ENCODE measurements at regions not wholly inside any gene's neighbourhood (a gene's known extent, or its start where the extent isn't known, plus 50 kb on each side); places are given as distances from the start of the nearest gene placed in this dataset.

DNA sequence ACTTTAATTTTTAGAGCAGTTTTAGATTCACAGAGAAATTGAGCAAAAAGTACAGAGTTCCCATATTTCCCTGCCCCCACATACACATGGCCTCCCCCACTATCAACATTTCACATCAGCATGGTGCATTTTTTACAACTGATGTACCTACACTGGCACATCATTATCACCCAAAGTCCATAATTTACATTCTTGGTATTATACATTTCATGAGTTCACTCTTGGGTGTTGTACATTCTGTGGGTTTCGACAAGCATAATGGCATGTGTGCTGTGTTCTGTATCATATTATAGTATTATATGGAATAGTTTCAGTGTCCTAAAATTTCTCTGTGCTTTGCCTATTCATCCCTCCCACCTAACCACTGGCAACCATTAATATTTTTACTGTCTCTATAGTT is 419.8 kb upstream of the THBS1 start:
- TF ChIP-seq, protein P1, sequence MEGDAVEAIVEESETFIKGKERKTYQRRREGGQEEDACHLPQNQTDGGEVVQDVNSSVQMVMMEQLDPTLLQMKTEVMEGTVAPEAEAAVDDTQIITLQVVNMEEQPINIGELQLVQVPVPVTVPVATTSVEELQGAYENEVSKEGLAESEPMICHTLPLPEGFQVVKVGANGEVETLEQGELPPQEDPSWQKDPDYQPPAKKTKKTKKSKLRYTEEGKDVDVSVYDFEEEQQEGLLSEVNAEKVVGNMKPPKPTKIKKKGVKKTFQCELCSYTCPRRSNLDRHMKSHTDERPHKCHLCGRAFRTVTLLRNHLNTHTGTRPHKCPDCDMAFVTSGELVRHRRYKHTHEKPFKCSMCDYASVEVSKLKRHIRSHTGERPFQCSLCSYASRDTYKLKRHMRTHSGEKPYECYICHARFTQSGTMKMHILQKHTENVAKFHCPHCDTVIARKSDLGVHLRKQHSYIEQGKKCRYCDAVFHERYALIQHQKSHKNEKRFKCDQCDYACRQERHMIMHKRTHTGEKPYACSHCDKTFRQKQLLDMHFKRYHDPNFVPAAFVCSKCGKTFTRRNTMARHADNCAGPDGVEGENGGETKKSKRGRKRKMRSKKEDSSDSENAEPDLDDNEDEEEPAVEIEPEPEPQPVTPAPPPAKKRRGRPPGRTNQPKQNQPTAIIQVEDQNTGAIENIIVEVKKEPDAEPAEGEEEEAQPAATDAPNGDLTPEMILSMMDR (IDR thresholded peaks at IDR 0.05; ENCODE audit: low read length): no peak
- TF ChIP-seq EZH2 (IDR thresholded peaks at IDR 0.05; ENCODE audit: borderline replicate concordance, low read length): no peak
